Gastrocnemius medialis (tissue), 4 donors: ENCODE measurements at regions not wholly inside any gene's neighbourhood (a gene's known extent, or its start where the extent isn't known, plus 50 kb on each side); places are given as distances from the start of the nearest gene placed in this dataset.

Source experiments
- CTCF ChIP-seq, 5 experiments: fragments of 450-650 bp in 3 of 5; fragments of 200-600 bp in 2 of 5; sonication (generic) in 2 of 5; IDR thresholded peaks in 4 of 5; conservative IDR thresholded peaks in 1 of 5; 1 replicate in 4 of 5; 2 replicates in 1 of 5; pipeline ENCODE4 v1.5.1; 2016 to 2019; ENCODE audit warnings: antibody characterized with exemption in 5 of 5, mild to moderate bottlenecking in 3 of 5, moderate library complexity in 3 of 5
- POLR2A ChIP-seq, 2 donors: fragments of 450-650 bp; IDR thresholded peaks; one replicate each; pipeline ENCODE4 v1.6.1; 2017; ENCODE audit warnings: antibody characterized with exemption in 2 of 2, mild to moderate bottlenecking in 2 of 2, moderate library complexity in 2 of 2

GRCh38 chr6:113381959-113382358 is 475.2 kb upstream of the MARCKS start:
- no peak for TF ChIP-seq CTCF (IDR thresholded peaks at IDR 0.05 in 4 of 5, conservative IDR thresholded peaks at IDR 0.05 in 1 of 5)
- TF ChIP-seq POLR2A (IDR thresholded peaks at IDR 0.05) = no peak
